NCI-H748 treated with DMSO at 0.1 percent for 48 hours (cell line): ENCODE measurements at regions not wholly inside any gene's neighbourhood (a gene's known extent, or its start where the extent isn't known, plus 50 kb on each side); places are given as distances from the start of the nearest gene placed in this dataset.
A peak's percentile ranks its signal among the peaks of the same experiment; 100 is the strongest.

ENCODE experiments used
- DNase-seq: peaks from one replicate; lab custom pipeline; 2025; lab: John Stamatoyannopoulos, UW

DNA sequence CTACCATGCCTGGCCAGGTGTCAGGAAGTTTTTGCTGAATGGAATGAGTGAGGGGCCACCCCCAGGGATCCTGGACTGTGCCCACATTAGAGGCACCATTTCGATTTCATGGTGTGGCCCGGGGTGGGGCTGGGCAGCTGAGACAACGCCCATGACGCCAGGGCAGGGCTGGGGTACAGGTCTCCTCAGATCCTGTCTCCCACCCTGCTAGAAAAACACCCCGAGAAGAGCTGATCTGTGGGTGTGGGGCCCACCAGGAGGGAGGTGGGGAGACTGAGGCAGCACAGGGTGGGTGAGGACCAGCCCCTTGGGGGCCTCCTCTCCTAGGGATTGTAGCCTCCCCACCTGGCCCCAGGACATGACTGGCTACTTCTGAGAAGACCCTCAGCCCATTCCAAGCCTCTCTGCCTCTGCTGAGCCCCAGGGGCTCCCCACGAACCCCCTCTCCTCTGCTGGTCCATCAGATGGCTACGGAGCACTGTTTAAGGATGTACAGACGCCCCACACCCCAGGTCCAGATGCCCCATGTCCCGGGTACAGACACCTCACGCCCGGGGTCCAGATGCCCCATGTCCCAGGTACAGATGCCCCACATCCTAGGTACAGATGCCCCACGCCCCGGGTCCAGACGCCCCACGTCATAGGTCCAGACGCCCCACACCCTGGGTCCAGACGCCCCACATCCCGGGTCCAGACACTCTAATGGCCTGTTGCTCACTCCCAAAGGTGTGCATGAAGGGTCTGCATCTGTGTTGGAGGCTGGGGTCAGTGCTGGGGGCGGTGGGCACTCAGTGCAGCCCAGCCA, 99.4 kb downstream of the MICALL2 start:
- DNase-seq = no peak

DNA sequence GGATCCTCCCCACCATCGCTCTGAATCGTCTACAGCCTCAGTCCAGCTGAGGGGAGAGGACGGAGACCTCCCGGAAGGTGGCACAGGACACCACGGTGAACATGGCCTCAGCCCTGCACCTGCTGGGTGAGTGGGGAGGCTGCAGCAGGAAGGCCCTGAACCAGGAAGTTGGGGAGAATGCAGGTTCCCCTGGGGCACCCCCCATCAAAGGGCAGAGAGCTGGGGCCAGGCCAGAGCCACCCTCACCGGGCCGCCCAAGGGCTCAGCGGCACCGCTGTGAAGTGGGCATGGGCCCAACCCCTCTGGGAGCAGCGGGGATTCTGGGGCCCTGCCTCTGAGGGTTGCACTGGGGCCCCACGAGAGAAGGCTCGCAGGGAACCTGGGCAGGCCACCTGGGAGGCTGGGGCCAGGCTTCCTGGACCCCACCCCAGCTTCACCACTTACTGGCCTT, 98.7 kb downstream of the MICALL2 start:
- DNase-seq = no peak

DNA sequence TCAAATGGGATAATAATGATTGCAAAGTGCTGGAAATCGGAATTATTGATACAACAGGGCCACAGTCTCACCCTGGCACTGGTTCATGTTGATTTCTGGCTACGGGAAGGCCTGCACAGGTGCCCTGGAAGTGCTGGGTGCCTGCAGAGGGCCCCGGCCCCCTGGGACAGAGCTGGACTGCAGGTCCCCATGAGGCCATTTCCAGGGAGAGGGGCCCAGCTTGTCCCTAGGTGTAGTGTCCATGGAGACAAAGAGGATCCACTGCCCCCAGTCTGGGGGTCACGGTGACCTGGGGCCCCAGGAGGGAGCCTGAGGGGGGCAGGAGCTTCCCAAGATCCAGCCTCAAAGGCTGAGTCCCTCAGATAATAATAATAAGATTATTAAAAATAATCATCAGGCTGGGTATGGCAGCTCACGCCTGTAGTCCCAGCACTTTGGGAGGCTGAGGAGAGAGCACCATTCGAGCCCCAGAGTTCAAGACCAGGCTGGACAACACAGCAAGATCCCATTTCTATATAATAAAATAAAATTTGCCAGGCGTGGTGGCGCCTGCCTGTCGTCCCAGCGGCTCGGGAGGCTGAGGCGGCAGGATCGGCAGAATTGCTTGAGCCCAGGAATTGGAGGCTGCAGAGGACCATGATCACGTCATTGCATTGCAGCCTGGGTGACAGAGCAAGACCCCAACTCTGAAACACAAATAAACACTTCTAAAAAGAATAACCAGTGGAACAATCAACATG, 98.1 kb downstream of the MICALL2 start:
- no peak for DNase-seq

DNA sequence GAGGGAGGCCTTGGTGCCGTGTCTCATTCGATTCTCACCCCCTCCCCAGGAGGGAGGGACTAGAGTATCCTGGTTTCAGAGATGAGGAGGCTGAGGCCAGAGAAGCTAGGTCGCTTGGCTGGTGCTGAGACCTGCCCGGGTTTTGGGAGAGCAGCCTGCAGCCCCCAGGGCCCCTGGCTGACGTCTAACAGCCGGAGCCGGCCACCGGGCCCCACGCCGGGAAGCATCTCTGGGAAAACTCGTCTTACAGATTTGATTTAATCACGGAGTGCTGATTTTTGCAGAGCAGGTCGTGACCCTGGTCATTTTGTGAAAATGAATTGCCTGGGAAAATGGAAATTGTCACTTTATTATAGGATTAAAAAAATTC, 97.5 kb downstream of the MICALL2 start:
- no peak for DNase-seq

DNA sequence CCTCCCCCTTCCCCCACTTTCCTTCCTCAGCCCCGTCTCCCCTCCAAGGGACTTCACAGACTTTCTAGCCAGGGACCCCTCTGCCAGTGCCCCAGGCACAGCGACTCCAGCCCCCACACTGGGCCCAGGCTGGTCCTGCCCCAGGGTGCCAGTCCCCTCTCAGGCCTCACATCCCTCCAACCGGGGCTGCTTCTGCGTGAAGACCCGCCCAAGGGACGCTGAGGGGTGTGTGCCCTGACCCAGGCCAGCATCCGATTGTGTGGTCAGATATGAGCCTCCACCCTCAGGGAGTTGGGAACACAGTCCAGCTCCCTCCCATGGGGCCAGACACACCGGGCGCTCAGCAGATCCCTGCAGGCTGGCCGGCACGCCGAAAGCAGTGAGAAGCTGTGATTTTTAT, 97.0 kb downstream of the MICALL2 start:
- DNase-seq = no peak

DNA sequence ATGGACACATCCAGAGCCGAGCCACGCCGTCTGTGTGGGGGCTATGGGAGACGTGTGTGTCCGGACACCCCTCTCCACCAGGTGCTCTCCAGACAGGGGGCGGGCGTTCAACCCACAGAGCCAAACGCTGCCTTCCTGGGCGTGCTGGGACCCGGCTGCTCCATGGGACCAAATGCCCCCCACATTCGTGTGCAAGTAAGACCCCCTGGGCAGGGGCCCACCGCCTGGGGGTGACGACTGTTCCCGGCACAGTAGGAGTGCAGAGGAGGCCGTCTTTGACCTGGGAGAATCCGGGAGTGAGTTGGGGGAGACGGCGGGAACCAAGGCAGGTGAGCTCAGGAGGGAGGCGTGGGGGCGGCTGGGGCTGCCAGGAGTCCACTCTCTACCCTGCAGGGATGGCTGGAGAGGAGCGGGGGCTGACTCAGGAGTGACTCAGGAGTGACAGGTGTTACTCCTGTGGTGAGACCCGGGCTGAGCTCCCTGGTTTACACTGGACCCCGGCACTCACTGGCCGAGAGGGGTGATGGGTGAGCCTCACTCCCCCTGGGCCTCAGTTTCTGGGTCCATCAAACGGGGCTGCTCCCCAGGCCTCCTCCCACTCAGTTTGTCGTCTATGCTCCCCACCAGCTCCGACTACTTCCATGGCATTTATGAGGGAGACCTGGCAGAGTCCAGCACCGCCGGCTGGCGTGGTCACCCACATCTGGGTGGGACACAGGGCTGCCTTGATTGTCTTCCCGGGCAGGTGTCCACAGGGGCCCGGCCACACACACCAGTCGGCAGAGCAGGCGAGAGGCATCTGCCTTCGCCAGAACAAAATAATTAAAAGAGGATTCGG, 95.0 kb downstream of the MICALL2 start:
- DNase-seq = no peak

DNA sequence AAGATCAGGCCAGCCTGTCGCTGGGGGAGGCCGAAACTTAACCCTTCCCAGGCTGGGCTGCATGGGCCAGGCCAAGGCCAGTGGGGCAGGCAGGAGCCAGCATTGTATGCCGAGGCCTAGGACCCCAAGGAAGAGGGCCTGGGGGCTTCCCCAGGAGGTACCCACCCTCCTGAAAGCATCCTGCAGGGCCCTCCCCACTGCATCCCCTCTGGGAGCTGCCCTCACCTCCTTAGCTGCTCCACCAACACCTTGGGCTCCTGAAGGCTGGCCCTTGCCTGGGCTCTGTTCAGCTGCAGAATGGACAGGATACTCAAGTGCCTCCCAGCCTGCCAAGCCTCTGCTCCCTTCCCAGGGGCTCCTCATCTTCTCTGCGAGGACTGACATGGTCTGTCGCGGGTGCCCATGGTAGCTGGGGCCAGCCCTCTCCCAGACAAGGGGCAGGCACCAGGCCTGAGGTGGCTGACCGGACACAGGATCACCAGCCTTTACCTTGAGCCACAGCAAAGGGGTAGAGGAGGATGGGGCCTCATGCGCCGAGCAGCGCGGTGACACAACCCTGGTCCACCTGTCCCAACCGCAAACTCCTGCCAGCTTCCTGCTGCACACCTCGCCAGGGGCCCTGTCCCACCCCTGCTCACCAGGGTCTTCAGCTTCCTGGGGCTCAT, 94.2 kb downstream of the MICALL2 start:
- DNase-seq = no peak

DNA sequence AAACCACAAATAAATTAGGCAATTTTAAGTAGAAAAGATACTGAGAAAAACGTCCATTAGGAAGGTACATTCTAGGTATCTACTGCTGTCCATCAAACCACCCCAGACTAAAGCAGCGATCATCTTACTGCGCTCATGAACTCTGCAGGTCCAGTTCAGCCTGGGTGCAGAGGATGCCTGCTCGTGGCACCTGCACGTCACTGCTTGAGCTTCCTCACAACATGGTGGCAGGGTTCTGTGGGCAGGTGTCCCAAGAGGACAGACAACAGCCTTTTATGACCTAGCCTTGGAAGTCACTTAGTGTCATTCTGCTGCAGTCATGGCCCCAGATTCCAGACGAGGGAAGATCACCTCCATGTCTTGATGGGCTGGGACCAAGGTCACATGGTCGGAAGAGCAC, 93.4 kb downstream of the MICALL2 start:
- DNase-seq = no peak

DNA sequence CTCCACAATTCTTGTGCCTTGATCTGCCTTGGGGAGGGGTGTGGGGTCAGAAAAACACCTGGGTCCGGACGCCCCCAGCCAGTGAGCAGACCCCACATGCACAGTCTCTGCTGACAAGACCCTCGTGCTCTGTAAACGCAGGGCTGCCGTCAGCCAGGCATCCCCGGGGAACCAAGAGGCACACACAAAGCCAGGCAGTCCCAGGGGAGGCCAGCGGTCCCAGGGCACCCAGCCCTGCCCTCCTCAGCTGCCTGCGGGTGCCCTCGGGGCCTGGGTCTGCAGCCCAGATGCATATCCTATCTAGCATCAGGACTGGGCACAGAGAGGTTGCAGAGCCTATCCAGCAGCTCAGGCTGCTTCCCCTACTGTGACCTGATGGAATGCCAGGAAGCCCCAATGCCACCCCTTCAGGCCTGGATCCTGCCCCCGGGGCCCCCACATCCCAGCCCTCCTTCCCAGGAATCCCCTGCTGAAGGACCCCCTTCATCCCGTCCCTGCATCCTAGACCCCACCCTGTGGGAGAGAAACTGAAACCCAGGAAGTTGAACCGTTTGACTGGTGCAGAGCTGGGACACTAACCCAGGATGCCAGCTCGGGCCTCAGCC, 92.4 kb downstream of the MICALL2 start:
- DNase-seq = no peak

DNA sequence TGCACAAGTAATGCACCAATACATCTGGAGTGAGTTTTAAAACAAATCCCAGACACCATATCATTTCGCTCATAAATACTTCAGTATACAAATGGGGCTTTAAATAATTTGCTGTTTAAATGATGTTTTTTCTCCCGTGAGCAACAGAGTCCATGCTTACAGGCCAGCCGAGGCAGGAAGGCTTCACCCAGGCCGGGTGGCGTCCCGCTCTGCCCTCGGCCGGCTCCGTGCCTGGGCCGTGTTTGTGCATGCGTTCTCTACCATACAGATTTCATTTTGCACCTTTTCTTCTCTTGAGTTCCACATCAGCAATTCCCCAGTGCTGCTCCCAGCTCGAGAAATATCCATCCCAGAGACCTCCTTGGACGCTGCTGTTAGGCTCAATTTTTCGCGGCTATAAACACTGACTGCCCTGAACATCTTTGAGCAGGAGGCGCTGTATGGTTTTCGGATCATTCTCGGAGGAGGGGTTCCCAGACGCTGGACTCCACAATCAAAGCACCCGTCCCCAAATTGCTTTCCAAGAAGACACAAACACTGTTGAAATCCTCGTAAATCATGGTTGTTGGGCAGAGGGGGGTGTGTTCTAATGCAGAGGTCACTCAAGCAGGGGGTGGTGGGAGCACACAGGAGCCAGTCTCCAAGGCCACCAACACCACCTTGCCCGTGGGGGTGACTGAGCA, 91.6 kb downstream of the MICALL2 start:
- DNase-seq = no peak

DNA sequence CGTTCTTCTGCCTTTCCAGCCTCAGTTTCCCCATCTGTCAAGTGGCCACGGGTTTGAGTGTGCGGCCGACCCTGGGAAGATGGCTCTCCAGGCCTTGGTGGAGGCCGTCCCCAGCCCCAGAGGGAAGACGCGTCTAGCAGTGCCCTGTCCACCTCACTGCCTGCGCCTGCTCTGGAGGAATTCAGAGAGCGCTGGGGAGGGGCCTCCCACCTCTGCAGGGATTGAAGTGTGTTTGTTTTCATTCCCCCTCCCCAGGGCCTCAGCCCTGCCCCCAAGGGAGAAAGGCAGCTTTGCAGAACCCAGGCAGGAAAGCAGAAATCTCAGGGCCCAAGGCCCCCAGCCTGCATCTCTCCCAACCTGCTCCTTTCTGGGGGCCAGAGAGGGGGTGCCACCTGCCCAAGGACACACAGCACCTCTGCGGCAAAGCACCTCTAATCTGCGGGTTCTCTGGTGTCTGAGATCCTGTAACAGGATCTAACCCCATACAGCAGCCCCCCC, 91.0 kb downstream of the MICALL2 start:
- DNase-seq = no peak

DNA sequence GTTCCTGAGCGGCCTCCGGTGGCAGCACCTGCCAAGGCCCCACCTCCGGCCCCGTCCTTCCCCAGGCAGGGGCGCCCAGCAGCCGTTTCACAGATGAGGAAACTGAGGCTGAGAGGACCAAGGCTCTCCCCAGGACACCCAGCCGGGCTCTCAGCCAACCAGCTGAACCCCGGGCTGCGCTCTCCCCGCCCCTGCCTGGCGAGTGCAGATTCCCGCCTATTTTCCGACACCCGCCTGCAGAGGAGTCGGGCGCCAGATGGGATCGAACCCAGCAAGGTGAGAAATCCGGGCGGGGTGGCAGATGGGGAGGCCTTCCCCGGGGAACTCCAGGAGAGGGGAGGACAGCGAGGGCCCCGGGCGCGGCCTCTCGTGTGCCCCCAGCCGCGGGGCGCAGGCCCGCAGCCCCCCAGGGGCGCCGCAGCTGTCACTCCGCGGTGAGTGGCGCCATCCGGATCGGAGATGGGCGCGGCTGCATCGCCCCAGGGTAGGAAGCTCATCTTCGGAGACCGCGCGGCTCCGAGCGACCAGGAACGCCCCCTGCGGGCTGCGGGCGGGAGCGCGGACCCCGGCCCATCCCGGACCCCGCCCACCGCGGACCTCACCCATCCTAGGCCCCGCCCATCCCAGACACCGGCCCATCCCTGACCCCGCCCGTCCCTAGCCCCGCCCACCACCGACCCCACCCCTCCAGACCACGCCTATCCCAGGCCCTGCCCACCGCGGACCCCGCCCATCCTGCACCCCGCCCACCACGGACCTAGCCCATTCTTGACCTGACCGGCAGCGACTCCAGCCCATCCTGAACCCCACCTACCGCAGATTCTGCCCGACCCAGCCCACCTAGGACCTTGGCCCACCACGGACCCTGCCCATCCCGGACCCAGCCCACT, 90.3 kb downstream of the MICALL2 start:
- peak; percentile 78 for DNase-seq

DNA sequence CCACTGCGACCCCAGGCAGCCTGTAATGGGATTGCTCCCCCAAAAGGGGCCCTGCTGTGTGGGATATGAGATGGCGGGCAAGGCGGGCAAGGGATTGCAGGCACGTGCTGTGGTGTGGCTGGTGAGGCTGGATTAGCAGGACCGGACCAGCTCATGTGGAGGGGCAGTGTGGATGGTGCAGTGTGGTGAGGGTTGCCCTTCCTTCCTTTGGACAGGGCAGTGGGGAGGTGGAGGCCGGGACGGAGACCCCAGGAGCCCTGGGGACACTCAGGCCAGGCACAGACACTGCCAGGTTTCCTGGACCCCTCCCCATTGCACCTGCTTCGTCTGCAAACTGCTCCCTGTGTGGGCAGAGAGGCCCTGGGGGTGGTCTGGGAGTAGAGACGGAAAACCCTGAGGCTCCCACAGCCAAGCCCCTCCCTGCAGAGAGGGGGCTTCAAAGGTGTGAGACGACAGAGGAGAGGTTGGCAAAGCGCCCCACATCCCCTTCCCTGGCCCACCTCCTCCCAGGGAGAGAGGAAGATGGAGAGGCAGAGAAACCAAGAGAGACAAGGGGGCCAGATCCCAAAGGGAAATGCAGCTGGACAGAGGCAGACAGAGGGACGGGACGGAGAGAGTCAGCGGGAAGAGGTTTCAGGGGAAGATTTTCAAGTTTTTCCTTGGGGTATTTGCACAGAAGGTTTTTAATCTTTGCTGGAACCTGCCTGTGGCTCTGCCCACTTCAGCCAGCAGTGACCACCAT, 89.2 kb downstream of the MICALL2 start:
- DNase-seq = no peak

DNA sequence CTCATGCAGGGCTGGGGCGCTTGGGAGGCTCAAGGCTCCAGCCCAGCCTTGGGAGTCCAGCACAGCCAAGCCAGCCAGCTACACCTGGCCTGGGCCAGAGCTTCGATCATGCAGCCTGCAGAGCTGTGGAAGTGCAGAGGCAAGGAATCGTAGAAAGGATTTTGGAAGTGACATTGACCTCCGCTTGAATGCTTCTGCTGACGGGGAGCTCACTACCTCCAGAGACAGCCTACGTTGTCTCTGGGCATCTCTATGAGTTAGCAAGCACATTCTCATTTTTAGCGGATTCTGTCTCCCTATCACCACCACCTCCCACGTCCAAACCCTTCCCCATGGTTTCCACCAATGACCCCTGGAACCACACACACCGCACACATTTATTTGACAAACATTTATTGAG, 88.5 kb downstream of the MICALL2 start:
- DNase-seq = no peak

DNA sequence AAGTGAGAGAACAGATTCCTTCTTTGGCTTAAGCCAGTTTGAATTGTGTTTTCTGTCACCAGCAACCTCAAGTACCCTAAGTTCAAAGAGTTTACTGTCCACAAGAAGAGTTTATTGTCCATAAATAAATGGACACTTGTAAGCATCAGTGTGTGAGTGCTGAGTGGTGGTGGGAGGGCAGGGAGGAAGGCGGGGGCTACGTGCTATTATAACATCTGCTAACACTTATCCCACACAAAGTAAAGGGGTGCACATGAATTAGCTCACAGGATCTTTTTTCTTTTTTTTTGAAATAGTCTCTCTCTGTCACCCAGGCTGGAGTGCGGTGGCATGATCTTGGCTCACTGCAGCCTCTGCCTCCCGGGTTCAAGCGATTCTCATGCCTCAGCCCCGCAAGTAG, 87.2 kb downstream of the MICALL2 start:
- DNase-seq = no peak

DNA sequence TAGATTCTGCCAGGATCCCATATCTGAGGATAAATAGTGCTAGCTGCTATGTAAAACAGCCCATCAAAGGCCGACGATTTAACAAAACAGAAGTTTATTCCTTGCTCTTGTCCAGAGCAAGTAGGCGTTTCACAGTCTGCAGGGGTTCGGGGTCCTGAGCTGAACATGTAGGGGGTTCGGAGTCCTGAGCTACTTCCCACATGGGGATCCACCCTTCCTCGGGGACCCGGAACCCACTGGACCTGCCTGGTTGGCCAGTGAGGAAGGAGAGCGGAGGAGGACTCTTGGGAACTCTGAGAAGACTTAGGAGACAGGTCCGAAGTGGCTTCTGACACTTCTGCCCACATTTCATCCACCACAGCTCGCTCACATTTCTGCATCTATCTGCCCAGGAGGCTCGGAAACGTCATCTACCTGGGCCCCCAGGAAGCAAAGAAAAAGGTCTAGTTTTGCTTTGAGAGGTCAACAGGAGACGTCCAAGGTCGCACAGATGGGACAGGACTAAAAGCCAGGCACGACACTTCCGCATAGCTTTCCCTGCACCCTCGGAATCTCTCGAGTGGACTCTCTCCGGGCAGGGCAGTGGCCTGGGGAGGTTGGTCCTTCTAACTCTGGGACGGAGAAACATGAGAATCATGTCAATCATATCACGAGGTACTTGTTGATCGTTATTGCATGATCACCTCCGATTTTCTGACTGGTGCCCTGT, 86.4 kb downstream of the MICALL2 start:
- DNase-seq = no peak

DNA sequence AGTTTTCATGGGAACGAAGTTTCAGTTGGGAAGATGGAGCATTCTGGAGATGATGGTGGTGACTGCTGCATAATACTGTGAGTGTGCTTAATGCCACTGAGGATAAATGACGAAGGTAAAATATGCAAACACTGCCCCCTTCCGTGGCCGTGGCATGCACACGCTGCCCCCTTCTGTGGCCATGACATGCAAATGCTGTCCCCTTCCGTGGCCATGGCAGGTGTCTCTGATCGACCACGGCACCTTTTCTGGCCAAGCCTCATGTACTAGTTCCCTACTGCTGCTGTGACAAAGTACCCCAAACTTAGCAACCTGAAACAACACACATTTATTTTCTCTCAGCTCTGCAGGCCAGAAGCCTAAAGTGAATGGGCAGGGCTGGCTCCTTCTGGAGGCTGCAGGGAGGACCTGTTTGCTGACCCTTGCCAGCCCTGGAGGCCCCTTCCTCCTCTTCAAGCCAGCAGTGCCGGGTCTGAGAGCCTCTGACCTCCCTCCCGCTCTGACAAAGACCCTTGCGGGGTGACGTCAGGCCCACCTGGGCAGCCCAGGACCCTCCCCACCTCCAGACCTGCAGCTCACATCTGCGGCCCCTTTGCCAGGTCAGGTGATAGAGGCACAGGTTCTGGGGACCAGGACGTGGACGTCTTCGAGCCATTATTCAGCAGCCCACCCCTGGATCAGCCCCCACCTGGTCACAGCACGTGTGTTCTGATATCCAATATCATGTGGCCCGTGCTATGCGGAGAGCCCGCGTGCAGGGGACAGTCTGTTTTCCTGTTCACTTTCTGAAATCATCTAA, 82.0 kb downstream of the MICALL2 start:
- no peak for DNase-seq
